HG03095 (cell line): ENCODE measurements at regions not wholly inside any gene's neighbourhood (a gene's known extent, or its start where the extent isn't known, plus 50 kb on each side); places are given as distances from the start of the nearest gene placed in this dataset.

Experiments used
- ATAC-seq: cut with Tn5 transposase; IDR thresholded peaks from one replicate; pipeline ENCODE4 v1.9.1; 2021; ENCODE audit warnings: moderate library complexity; ENCODE audit not compliant: unreplicated experiment

- ATAC-seq, result peak; percentile 53
These were observed 81.3 kb upstream of the CCDC28A start for GRCh38 chr6:138692058-138692977.

DNA sequence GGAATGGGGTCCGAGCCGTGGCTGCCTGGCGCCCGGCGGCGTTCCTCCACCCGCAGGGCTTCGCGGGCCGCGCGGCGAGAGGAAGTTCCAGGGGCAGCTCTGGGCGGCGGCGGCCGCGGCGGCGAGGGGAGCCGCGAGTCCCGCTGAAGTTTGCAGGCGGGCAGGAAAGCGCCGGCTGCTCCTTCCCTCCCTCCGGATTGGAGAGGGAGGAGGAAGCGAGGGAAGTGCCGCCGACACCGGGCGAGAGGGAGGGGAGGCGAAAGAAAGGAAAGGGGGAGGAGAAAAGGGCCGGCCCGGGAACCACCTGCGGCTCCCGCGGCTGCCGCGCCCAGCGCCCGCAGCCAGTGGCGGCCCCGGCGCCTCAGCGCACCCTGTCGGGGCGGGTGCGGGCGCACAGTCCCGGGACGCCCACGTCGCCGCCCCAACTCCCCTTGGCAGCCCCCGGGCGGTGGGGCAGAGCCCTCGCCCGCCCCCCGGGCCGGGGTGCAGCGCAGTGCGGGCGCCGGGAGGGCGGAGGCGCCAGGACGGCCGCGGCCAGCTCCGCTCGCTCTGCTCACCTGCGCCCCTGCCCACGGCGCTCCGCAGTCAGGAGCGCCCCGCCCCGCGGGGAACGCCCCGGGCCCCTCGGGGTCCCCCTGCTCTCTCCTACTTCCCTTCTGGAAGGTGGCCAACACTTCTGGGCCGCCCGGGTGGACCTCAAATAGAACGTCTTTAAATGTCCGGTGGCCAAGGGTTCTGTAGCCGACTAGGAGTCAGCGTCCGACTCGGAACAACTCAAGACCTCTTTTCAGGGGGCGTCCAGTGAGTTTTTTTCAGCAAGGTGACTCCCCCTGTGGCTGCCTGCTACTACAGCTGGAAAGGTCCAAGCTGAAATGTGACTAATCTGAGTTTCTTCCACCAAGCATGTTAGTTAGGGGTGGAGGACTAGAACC is 80.3 kb upstream of the CCDC28A start:
- peak; percentile 59 for ATAC-seq

- ATAC-seq, result no peak
These were observed 78.4 kb upstream of the CCDC28A start for GRCh38 chr6:138695193-138695592.

DNA sequence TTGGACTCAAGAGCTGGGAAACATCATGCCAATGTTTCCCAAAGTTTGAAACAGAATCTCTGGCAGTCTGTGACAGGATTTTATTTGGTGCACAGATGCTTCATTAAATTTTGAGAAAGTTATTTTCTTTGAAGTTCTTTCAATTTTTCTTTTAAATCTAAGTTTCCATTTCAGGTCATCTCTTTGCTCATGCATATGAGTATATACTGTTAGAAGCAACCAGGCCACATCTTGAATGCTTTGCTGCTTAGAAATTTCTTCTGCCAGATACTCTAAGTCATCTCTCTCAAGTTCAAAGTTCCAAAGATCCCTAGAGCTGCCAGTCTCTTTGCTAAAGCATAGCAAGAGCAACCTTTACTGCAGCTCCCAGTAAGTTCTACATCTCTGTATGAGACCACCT is 59.1 kb upstream of the CCDC28A start:
- no peak for ATAC-seq

DNA sequence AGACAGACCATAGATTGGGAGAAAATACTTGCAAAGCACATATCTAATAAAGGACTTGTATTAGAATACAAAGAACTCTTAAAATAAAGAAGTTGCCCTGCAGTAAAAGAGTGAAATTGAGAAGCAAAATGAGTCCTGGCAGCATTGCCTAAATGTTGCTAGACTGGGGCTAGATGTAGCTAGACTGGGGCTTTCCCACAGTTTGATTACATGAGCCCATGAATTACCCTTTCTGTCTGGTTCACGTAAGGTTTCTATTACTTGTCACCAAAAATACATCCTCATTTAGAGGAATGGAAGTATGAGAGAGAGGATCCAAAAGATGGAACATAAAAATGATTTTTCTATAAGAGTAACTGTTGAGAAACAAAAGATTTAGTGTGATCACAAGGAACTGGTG is 57.6 kb upstream of the CCDC28A start:
- no peak for ATAC-seq

DNA sequence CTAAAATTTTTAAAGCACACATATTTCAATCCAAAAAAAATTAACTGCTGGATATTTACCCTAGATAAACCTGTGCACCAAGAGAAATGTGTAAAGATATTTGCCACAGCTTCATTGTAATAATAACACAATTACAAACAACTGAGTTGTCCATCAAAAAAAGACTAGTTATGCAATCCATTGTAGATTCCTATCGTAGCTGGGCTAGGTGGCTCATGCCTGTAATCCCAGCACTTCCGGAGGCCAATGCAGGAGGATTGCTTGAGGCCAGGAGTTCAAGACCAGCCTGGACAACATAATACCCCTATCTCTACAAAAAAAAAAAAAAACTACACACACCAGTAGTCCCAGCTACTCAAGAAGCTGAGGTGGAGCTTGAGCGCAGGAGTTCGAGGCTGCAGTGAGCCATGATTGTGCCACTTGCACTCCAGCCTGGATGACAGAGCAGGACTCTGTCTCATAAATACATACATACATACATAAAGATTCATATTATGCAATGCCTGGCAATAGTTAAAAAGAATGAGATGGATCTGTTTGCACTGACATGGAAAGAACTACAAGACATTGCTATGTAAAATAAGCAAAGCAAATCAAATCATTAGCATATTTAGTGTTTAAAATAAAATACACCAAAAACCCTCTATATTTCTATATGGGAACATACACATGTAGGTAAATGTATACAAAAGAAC is 56.5 kb upstream of the CCDC28A start:
- no peak for ATAC-seq

DNA sequence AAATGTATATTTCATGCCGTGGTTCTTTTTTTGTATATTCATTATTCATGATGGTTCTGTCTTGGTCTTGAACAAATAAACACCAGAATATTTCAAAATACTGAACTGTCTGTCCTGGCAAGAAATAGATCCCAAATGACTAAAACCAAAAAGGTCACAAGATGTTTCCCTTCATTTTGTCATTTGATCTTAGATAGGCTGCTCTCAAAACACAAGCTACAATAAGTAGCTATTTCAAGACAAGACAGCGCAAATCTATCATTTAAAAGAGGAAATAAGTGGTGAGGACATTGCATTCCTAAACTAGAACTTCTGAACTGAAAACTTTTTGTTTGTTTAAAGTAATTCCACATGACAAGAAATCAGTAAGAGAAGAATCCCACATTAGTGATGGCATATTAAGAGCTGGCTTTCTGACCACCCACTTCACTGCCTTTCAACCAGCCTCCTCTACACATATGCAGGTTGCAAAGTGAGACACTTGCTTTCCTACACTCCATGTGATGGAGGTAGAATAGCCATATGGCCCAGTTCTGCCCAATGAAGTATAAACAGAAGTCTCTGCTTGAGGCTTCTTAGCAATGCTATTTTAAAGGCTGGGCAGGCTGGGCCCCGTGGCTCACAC is 54.4 kb upstream of the CCDC28A start:
- no peak for ATAC-seq

DNA sequence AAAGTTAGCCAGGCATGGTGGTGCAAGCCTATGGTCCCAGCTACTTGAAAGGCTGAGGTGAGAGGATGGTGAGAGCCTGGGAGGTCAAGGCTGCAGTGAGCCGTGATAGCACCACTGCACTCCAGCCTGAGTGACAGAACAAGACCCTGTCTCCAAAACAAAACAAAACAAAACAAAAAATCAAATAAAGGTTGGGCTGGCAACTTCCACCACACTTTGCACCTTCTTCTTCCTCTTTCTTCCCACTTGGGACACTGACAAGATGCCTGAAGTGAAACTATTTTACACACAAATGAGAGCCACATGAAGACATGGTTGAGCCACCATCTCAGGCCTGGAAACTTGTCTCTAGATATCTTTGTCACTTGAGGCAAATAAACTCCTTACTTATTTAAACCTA is 53.8 kb upstream of the CCDC28A start:
- no peak for ATAC-seq

DNA sequence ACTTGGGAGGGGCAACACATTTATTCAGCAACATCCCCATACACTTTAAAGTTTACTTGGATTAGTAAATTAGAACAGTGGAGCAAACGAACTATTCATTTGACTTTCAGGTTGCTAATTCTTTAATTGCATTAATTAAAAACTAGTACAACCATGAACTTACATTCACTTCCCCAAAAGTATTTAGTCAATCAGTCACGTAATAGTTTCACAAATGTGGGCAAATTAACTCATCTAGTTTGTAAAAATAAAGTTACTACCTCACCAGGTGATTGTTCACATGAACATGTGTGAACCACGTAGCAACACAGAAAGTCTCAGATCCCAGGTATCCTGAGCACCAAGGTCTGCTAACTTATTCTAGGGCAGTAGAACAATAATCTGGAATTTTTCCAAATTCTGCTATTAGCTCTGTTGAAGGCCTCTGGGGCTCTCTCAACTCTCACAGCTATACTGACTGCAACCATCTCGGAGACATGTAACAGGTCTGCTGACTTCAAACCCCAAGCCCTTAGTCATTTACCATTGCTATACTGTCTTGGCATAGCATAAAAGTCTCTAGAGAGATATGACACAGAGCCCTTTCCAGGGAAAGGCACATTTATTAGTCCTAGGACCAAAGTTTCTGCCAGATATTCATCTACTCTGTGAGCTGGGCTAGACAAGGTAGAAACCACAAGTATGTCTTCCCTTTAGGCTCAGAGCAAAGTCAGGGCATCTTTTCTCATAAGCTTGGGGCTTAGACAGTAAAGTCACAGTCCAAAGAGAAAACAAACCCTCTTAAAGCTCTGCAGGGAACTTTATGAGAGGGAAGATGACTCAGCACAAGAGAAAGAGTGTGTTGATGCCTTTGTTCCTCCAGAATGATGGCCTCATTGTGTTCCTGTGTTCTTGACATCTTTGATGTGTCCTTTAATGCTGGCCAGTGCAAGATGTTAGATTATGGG is 50.9 kb upstream of the CCDC28A start:
- ATAC-seq, result no peak
